SKM-1 (cell line): ENCODE measurements at regions not wholly inside any gene's neighbourhood (a gene's known extent, or its start where the extent isn't known, plus 50 kb on each side); places are given as distances from the start of the nearest gene placed in this dataset.
A peak's percentile ranks its signal among the peaks of the same experiment; 100 is the strongest.

Source experiments
- DNase-seq: peaks from one replicate; lab custom pipeline; 2025; ENCODE audit not compliant: unreplicated experiment; lab: John Stamatoyannopoulos, UW

GRCh38 chr2:76270096-76270710, 559.5 kb upstream of the GCFC2 start:
- no peak for DNase-seq

GRCh38 chr2:76268902-76269620, 558.3 kb upstream of the GCFC2 start:
- DNase-seq, result no peak

- no peak for DNase-seq
These were observed 557.8 kb upstream of the GCFC2 start for GRCh38 chr2:76268484-76268883.

- DNase-seq, result no peak
These were observed 547.1 kb upstream of the GCFC2 start for GRCh38 chr2:76257802-76258201.

GRCh38 chr2:76256458-76257088, 545.9 kb upstream of the GCFC2 start:
- no peak for DNase-seq

- no peak for DNase-seq
These were observed 542.0 kb upstream of the GCFC2 start for GRCh38 chr2:76252704-76253103.

GRCh38 chr2:76251342-76251741, 540.6 kb upstream of the GCFC2 start:
- no peak for DNase-seq

GRCh38 chr2:76247006-76247405, 536.3 kb upstream of the GCFC2 start:
- DNase-seq, result no peak

GRCh38 chr2:76211991-76212985, 501.6 kb upstream of the GCFC2 start:
- DNase-seq, result no peak

- DNase-seq, result no peak
These were observed 499.8 kb upstream of the GCFC2 start for GRCh38 chr2:76210551-76210950.

- no peak for DNase-seq
These were observed 493.3 kb upstream of the GCFC2 start for GRCh38 chr2:76204048-76204447.

- no peak for DNase-seq
These were observed 492.2 kb upstream of the GCFC2 start for GRCh38 chr2:76202866-76203265.

GRCh38 chr2:76197842-76198448, 487.2 kb upstream of the GCFC2 start:
- peak; percentile 11 for DNase-seq

- no peak for DNase-seq
These were observed 486.7 kb upstream of the GCFC2 start for GRCh38 chr2:76197428-76197827.

GRCh38 chr2:76194031-76194775, 483.5 kb upstream of the GCFC2 start:
- no peak for DNase-seq

GRCh38 chr2:76193089-76193488, 482.4 kb upstream of the GCFC2 start:
- DNase-seq, result no peak

GRCh38 chr2:76188334-76189008, 477.8 kb upstream of the GCFC2 start:
- no peak for DNase-seq

- DNase-seq, result no peak
These were observed 476.7 kb upstream of the GCFC2 start for GRCh38 chr2:76187415-76187814.

GRCh38 chr2:76180676-76181075, 470.0 kb upstream of the GCFC2 start:
- DNase-seq, result no peak

- DNase-seq, result no peak
These were observed 467.9 kb upstream of the GCFC2 start for GRCh38 chr2:76178610-76179009.
